Suprapubic skin (tissue), 4 donors: ENCODE measurements at regions not wholly inside any gene's neighbourhood (a gene's known extent, or its start where the extent isn't known, plus 50 kb on each side); places are given as distances from the start of the nearest gene placed in this dataset.

ENCODE experiments used
- CTCF ChIP-seq, 2 donors: fragments of 200-600 bp in 1 of 2; fragments of 450-650 bp in 1 of 2; sonication (generic) in 1 of 2; IDR thresholded peaks; one replicate each; pipeline ENCODE4 v1.5.1; 2016 to 2019; ENCODE audit warnings: antibody characterized with exemption in 2 of 2, mild to moderate bottlenecking in 1 of 2, moderate library complexity in 1 of 2
- EP300 ChIP-seq: sonication (generic); formaldehyde crosslinking; IDR thresholded peaks from one replicate; pipeline ENCODE4 v1.6.1; 2017; ENCODE audit warnings: antibody characterized with exemption
- POLR2A ChIP-seq, 2 donors: fragments of 450-650 bp; IDR thresholded peaks; one replicate each; pipeline ENCODE4 v1.6.1; 2017; ENCODE audit warnings: antibody characterized with exemption in 2 of 2, mild to moderate bottlenecking in 2 of 2, moderate library complexity in 2 of 2
- POLR2AphosphoS5 ChIP-seq, 3 donors: sonication (generic); formaldehyde crosslinking; IDR thresholded peaks; one replicate each; pipeline ENCODE4 v1.6.1; 2017; ENCODE audit warnings: antibody characterized with exemption in 3 of 3

GRCh38 chr3:43194490-43195114 is 88.7 kb upstream of the POMGNT2 start:
- TF ChIP-seq CTCF (IDR thresholded peaks at IDR 0.05) (no peak), POLR2A (IDR thresholded peaks at IDR 0.05) (no peak), EP300 (no peak), POLR2AphosphoS5 (IDR thresholded peaks at IDR 0.05) (no peak)
